NCI-H748 (cell line): ENCODE measurements at regions not wholly inside any gene's neighbourhood (a gene's known extent, or its start where the extent isn't known, plus 50 kb on each side); places are given as distances from the start of the nearest gene placed in this dataset.

Experiments used
- DNase-seq: peaks from one replicate; lab custom pipeline; 2025; ENCODE audit not compliant: unreplicated experiment; lab: John Stamatoyannopoulos, UW

- DNase-seq: no peak
These were observed 449.1 kb downstream of the BCOR start for GRCh38 chrX:39648548-39649254.

- DNase-seq: no peak
These were observed 446.9 kb downstream of the BCOR start for GRCh38 chrX:39650768-39651347.

DNA sequence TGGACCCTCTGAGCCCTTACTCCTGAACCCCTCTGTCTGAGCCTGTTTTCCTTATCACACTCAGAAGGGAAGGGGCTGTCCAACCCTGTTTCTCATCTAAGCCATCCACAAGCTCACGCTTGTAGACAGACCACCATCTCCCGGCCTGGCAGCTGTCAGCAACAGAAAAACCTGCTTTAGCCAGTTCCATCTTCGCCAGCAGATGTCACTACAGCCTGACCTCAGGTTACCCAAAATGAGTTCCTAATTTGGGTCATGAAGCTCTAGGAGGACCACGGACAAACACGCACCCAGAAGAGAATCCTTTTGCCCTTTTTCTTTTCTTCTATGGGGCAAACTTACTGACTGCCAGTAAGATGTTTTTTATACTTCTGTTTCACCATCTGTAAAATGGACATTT, 445.4 kb downstream of the BCOR start:
- peak; percentile 8 for DNase-seq

DNA sequence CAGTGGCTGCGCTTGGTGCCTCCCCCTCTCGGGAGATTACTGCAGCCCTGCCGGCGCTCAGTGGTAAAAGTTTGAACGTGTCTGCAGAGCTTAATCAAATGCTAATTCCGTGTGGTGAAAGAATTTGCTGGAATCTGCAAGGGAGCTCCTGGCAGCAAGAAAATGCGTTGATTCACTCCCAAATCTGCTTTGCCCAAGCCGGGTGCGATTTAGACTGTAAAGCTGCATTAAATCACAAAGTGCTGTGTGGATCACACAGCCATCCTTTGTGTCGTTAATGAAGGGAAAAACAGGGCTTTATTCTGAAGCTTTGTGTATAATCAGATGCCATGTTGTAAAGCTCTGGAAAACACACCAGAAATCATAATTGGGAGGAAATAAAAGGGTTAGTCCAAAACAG, 444.1 kb downstream of the BCOR start:
- DNase-seq: no peak

DNA sequence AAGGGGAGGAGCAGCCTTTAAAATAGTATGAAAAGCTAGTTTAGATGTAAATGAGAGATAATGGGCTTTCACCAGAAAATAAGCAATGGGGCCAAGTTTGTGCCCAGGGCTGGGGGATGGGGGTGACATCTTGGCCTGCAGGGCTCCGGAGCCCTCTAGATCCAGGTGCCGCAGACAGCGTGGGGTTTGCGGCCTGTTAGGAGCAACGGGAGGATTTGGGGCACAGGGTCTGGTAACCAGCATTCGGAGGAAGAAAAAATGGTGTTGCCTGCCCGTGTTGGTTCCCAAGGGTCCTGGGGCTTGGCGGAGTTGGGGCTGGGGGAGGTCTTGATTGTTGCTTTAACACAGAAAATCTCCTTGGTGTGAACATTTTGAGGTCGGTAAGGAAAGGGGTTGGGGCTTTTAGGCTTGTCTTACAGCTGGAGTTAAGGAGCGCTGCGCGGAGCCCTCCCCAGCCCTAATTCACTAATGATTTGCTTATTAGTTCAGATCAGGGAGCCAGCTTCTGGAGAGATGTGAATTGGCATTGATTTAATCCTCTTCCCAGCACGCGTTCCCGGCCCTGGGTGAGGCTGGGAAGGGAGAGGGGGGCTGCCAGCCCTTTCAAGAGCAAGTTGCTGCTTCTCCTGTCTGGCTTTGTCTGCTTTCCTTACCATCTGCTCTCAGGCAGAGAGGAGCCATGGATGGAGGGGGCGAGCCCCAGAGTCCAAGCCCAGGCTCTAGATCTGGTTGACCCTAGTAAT, 443.4 kb downstream of the BCOR start:
- DNase-seq: no peak

DNA sequence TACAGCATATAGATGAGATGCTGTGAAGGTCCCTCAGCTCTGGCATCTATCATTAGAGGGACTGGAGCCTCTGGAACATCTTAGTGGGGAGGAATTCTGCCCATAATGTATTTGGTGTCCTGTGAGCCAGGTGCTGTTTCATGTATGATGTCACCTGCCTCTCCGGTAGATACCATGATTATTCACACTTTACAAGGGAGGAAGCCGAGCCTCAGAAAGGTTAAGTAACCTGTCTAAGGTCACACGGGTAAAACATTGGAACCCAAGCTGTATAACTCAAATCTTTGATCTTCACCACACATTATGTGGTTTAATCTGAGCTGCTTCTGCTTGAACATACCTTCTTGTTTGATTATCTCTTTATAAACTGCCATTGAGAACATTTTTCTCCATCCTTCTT, 442.8 kb downstream of the BCOR start:
- DNase-seq: no peak

DNA sequence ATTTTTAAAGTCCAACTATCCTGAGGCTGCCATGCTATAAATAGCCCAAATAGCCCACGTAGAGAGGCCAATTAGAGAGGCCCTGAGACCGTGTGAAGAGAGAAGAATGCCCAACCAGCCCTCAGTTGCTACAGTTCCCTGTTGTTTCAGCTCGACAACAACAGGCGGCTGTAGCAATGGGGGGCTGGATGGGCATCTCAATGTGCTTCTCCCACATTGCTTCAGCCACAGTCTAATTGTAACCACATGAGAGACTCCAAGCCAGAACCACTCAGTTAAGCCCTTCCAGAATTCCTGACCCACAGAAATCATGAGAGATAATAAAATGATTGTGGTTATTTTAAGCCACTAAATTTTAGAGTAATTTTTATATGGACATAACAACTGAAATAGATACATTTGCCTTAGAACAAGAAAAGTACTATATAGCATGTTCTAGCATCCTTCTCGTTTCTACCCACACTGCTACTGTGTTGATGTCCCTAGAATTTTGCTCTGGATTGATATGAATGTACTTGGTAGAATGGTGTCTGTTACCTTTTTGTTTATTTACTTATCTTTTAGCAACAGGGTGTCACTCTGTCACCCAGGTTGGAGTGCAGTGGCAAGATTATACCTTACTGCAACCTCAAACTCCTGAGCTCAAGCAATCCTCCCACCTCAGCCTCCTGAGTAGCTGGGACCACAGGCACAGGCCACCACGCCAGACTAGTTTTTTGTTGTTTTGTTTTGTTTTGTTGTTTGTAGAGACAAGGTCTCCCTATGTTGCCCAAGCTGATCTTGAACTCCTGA, 436.4 kb downstream of the BCOR start:
- DNase-seq: no peak

- DNase-seq: no peak
These were observed 431.8 kb downstream of the BCOR start for GRCh38 chrX:39665830-39666518.

DNA sequence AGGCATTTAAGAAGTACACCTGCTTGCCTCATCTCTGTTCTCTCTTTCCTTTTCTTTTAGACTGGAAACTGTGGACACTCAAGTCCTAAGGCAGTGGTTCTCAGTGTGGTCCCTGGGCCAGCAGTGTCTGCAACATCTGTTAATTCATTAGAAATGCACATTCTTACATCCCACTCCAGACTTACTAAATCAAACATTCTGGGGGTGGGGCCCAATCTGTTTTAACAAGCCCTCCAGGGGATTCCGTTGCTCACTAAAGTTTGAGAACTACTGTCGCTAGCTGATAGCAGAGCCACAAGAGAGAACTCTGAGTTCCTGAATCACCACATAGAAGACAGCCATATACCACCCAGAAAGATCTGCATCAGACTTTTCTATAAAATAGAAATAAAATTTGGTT, 430.6 kb downstream of the BCOR start:
- DNase-seq: no peak

GRCh38 chrX:39667736-39668482, 429.8 kb downstream of the BCOR start:
- no peak for DNase-seq

DNA sequence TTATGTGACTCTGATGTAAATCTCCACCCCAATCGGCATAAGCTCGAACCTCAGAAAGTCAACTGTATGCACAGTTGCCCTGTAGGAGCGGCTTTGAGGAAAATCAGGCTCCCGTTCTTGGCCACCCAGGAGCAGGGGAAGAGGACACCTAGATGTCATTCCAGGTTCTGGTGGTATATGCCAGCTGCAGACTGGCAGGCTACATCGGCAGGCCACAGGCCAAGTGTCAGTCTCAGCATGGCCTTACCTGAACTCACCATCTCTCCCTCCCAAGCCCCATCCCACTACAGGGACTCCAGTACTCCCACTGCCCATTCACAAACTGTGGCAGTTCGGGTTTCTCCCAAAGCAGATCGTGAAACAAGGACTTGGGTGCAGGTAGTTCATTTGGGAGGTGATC, 428.1 kb downstream of the BCOR start:
- DNase-seq: no peak

- no peak for DNase-seq
These were observed 427.5 kb downstream of the BCOR start for GRCh38 chrX:39670281-39670680.

DNA sequence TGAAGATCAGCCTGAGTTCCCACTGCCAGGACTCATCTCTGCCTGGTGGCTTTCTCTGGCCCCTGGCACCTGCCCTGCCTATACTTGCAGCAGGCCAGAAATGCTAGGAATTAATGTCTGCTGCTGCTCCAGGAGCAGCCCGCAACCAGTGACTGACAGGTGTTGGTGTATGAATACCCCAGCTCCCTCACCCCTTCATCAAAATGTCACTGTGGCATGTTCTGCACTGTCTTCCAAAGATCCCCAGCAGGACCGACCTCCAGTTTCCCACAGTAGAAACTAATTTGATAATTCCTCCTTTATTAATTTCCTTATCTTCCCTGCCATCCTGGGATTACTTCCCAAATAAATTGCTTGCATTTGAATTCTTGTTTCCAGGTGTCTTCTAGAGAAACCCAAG, 425.4 kb downstream of the BCOR start:
- no peak for DNase-seq

- no peak for DNase-seq
These were observed 423.1 kb downstream of the BCOR start for GRCh38 chrX:39674490-39675161.

DNA sequence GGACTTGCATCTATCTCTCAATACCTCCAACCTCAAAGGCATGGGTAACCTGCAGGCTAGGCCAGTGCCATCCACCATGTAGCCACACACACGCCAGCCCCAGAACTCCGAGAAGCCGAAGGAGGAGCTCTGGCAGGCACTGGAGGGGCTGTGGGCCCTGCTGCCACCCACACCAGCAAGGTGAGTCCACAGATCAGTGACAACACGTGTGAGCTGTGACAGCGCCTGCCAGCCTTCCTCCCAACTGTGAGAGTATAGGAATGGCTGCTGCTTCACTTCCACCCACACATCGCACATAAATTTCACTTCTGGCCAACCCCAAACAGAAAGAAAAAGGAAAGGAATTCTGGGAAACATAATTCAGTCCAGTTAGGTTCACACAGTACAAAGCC, 422.6 kb downstream of the BCOR start:
- DNase-seq: no peak

DNA sequence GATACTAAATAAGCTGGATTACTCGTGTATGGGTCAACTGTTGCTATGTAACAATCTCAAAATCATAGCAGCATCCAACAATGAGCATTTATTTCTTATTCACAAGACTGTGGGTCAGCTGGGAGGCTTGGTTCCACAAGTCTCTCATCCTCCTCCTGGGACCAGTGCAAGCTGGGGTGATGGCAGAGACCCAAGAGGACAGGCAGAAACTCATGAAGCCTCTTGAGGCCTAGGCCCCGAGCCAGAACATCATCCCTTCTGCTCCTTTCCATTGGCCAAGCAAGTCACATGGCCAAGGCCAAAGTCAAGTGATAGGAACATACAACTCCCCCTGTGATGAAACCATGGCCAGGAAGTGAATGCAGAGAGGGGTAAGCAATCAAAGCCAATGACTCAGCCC, 422.1 kb downstream of the BCOR start:
- no peak for DNase-seq

DNA sequence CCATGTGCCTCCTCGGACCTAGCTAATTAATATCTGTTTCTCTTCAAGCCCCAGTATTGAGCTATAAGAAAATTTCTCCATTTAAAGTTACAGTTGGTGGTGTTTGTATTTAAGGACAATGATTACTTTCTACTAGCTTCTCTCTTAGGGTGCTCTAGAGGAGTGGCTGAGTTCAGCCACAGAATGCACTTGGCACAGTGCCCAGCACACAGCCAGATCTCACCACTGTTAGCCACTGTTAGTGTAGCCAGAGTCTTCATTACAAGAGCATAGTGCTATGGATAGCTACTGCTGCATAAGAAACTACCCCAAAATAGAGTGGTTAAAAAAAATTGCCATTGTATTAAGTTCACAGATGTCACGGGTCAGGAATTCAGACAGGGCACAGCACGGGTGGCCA, 421.3 kb downstream of the BCOR start:
- peak; percentile 13 for DNase-seq

DNA sequence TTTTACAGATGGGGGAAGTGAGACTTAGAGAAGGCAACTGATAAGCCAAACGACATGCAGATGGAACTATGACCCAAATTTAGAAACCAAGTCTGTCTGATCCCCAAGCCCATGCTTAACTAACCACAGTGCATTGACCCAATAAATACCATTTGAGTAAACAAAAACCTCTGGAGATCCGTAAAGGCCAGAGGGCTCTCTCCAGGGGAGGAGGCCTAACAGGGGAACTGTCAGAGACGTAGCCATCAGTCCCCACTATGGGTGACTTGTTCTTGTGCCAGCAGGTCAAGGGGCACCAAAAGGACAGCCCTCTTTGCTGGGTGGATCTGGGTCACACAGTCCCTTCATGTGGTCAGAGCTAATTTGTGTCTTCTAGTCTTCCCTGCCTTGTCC, 420.2 kb downstream of the BCOR start:
- DNase-seq: no peak

DNA sequence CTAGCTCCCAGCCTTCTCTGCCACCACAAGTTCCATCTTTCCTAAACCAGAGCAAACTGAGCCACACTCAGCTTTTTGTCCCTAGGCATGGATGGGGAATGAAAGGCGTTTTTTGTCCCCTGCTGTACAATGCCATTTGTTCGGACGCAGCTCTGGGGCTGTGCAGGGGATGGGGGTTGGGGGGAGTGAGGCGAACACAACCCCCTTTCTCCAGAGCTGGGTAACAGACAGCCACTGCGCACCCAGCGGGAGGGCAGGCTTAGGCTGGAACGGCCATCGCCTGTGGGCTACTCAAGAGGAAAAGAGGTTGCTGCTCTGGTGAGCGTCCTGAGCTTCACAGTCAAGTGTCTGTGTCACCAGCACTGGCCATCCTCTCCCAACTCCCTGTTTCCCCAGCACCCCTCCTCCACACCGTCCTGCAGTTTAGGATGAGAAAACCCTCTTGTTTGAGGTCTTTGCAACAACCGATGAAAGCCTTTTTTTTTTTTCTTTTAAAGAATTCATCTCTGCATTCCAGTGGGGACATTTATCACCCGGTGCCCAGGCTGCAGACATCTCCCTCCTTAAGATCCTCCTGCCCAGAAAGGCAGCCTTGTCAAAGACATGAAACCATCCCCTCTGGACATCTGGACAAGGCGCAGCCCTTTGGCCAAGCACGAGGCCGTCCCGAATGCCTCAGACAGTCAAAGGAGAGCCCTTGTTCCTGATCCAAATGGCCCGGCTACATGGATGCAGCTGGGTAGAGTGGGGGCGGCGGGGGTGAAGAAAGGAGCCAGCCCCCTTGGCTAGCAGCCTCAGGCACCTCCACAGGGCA, 419.6 kb downstream of the BCOR start:
- DNase-seq: no peak
